ENCODE measurements at regions not wholly inside any gene's neighbourhood (a gene's known extent, or its start where the extent isn't known, plus 50 kb on each side); places are given as distances from the start of the nearest gene placed in this dataset.

- TF ChIP-seq POLR2AphosphoS5 (IDR thresholded peaks at IDR 0.05; ENCODE audit: low read depth, low read length) (no peak), ZNF274 (IDR thresholded peaks at IDR 0.05; ENCODE audit: low read depth, low read length) (no peak)
These were observed 60.4 kb upstream of the HAO2 start for GRCh38 chr1:119308130-119308700.

Measured in HCT116 (cell line).